22Rv1 (cell line): ENCODE measurements at regions not wholly inside any gene's neighbourhood (a gene's known extent, or its start where the extent isn't known, plus 50 kb on each side); places are given as distances from the start of the nearest gene placed in this dataset.

ENCODE experiments used
- CTCF ChIP-seq: fragments of 450-650 bp; IDR thresholded peaks from 2 replicates; pipeline ENCODE4 v1.5.1; 2017; ENCODE audit warnings: mild to moderate bottlenecking
- ZFX ChIP-seq: fragments of 450-650 bp; IDR thresholded peaks from 2 replicates; pipeline ENCODE4 v1.6.1; 2017; ENCODE audit warnings: antibody characterized with exemption, borderline replicate concordance

- no peak for TF ChIP-seq CTCF
- no peak for TF ChIP-seq ZFX
Observed at GRCh38 chr4:25549413-25549812, 106.2 kb upstream of the SLC34A2 start.
